ENCODE measurements at regions not wholly inside any gene's neighbourhood (a gene's known extent, or its start where the extent isn't known, plus 50 kb on each side); places are given as distances from the start of the nearest gene placed in this dataset.

GRCh38 chr10:3442451-3442990 is 269.9 kb upstream of the PITRM1 start:
- TF ChIP-seq, protein P1, sequence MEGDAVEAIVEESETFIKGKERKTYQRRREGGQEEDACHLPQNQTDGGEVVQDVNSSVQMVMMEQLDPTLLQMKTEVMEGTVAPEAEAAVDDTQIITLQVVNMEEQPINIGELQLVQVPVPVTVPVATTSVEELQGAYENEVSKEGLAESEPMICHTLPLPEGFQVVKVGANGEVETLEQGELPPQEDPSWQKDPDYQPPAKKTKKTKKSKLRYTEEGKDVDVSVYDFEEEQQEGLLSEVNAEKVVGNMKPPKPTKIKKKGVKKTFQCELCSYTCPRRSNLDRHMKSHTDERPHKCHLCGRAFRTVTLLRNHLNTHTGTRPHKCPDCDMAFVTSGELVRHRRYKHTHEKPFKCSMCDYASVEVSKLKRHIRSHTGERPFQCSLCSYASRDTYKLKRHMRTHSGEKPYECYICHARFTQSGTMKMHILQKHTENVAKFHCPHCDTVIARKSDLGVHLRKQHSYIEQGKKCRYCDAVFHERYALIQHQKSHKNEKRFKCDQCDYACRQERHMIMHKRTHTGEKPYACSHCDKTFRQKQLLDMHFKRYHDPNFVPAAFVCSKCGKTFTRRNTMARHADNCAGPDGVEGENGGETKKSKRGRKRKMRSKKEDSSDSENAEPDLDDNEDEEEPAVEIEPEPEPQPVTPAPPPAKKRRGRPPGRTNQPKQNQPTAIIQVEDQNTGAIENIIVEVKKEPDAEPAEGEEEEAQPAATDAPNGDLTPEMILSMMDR (IDR thresholded peaks at IDR 0.05; ENCODE audit: control insufficient read depth, extremely low read depth, insufficient read depth) = no peak
- H3K4me3 ChIP-seq (ENCODE audit: low read depth, low read length) = no peak overlapping the region
- no peak for DNase-seq (ENCODE audit: low read depth)

DNA sequence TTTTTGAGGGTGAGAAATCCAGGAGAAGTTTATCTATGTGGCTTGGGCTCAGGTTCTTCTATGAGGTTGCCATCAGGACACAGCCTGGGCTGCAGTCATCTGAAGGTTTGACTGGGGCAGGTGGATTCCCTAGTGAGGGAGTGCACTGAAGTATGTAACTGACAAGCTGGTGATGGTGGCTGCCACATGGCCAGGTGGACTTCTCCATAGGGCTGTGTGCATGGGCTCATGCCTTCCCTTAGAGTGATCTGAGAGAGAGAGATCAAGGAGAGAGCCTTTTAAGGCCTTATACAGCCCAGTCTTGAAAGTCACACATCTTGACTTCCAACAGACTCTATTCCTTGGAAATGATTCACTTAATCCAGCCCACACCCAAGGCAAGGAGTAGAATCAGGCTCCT is 266.6 kb upstream of the PITRM1 start:
- TF ChIP-seq, protein P1 (IDR thresholded peaks at IDR 0.05; ENCODE audit: control insufficient read depth, extremely low read depth, insufficient read depth) = no peak

DNA sequence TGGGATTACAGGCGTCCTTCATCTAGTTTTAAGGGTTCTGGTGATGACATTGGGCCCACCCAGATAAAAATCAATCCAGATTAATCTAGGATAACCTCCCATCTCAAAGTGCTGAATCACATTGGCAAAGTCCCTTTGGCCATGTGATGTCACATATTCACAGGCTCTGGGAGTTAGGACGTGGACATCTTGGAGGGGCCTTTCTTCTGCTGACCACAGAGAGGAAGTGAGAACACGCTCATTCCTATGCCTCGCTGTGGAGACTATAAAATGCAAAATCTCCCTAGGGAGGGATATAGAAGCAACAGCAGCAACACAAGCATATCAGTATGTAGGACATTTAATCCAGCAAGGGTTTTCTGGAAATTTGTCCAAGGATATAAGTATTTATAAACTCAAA is 266.0 kb upstream of the PITRM1 start:
- H3K4me3 ChIP-seq (ENCODE audit: low read depth, low read length) = no peak overlapping the region
- no peak for DNase-seq (ENCODE audit: low read depth)
- TF ChIP-seq, protein P1 (IDR thresholded peaks at IDR 0.05; ENCODE audit: control insufficient read depth, extremely low read depth, insufficient read depth) = no peak

More for the DNA sequence above, 266.6 kb upstream of the PITRM1 start:
- no peak for DNase-seq (ENCODE audit: low read depth)
- no peak overlapping the region for H3K4me3 ChIP-seq (ENCODE audit: low read depth, low read length)

GRCh38 chr10:3435671-3436070 is 263.1 kb upstream of the PITRM1 start:
- H3K4me3 ChIP-seq (ENCODE audit: low read depth, low read length) = no peak overlapping the region
- DNase-seq (ENCODE audit: low read depth) = no peak
- TF ChIP-seq, protein P1 (IDR thresholded peaks at IDR 0.05; ENCODE audit: control insufficient read depth, extremely low read depth, insufficient read depth) = no peak

DNA sequence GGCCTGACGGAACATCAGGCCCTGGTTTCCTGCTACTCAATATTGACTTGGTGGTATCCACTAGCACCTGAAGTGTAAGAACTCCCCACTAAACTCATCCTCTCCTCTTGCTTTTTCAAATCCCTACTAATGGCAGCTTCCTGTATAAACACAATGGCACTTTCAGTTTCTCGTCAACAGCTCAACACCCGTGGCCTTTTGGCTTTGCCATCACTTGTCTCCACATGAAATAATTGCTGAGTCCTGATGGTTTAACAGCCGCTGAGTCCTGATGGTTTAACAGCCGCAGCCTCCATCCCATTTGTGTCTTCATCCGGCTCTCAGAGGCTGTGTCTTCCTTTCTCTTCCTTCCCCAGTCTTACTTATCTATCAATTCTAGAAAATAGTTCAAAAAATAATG is 261.4 kb upstream of the PITRM1 start:
- TF ChIP-seq, protein P1 (IDR thresholded peaks at IDR 0.05; ENCODE audit: control insufficient read depth, extremely low read depth, insufficient read depth) = no peak
- DNase-seq (ENCODE audit: low read depth) = no peak
- H3K4me3 ChIP-seq (ENCODE audit: low read depth, low read length) = no peak overlapping the region

DNA sequence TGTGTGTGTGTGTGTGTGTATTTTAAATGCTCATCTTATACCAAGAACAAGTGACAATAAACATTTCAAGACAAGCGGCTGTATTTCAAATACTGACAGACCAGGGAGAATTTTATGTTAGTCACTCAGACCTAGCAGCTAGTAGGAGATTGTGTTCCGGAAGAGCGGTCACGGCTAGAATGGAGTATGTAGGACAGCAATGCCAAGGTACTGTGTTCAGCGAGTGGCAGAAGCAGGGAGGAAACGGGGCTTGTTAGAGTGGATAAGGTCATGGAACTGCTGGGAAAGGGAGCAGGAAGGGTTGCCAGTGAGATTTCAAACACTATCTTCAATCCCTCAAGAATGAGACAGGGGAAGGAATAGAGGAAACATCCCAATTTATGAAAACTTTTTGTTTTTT is 260.5 kb upstream of the PITRM1 start:
- DNase-seq (ENCODE audit: low read depth) = no peak
- TF ChIP-seq, protein P1 (IDR thresholded peaks at IDR 0.05; ENCODE audit: control insufficient read depth, extremely low read depth, insufficient read depth) = no peak
- no peak overlapping the region for H3K4me3 ChIP-seq (ENCODE audit: low read depth, low read length)

All from LNCaP clone FGC (cell line).